SK-N-SH treated with all-trans-retinoic acid at 6 μM for 48 hours (cell line): ENCODE measurements at regions not wholly inside any gene's neighbourhood (a gene's known extent, or its start where the extent isn't known, plus 50 kb on each side); places are given as distances from the start of the nearest gene placed in this dataset.

Source experiments
- BACH2 ChIP-seq: fragments of 250-450 bp; sonication (Bioruptor Pico); IDR thresholded peaks from 2 replicates; pipeline ENCODE4 v1.9.0; 2021; ENCODE audit warnings: mild to moderate bottlenecking, borderline replicate concordance
- CSDC2 ChIP-seq: fragments of 250-450 bp; sonication (Bioruptor Pico); IDR thresholded peaks from 2 replicates; pipeline ENCODE4 v1.5.0; 2020; ENCODE audit warnings: mild to moderate bottlenecking, moderate library complexity
- RARB ChIP-seq: fragments of 250-450 bp; sonication (Bioruptor Pico); IDR thresholded peaks from 2 replicates; pipeline ENCODE4 v1.8.0; 2021; ENCODE audit warnings: mild to moderate bottlenecking, moderate library complexity
- SNAI2 ChIP-seq: fragments of 250-450 bp; sonication (Bioruptor Pico); IDR thresholded peaks from 2 replicates; pipeline ENCODE4 v1.5.0; 2020; ENCODE audit warnings: mild to moderate bottlenecking, moderate library complexity
- TCF4 ChIP-seq: fragments of 250-450 bp; sonication (Bioruptor Pico); IDR thresholded peaks from 2 replicates; pipeline ENCODE4 v1.8.0; 2021; ENCODE audit warnings: mild to moderate bottlenecking, moderate library complexity, borderline replicate concordance
- ZFP3 ChIP-seq: fragments of 250-450 bp; sonication (Bioruptor Pico); IDR thresholded peaks from 2 replicates; pipeline ENCODE4 v1.5.0; 2020; ENCODE audit warnings: mild to moderate bottlenecking, moderate library complexity
- ZFP30 ChIP-seq: fragments of 450-650 bp; formaldehyde crosslinking; IDR thresholded peaks from 2 replicates; pipeline ENCODE4 v1.5.0; 2022; ENCODE audit warnings: mild to moderate bottlenecking, moderate library complexity
- ZNF565 ChIP-seq: fragments of 450-650 bp; formaldehyde crosslinking; conservative IDR thresholded peaks from 2 replicates; pipeline ENCODE4 v1.5.0; 2020; ENCODE audit warnings: low read depth, mild to moderate bottlenecking, moderate library complexity
- ZNF8 ChIP-seq: fragments of 450-650 bp; formaldehyde crosslinking; IDR thresholded peaks from 2 replicates; pipeline ENCODE4 v1.5.0; 2020; ENCODE audit warnings: mild to moderate bottlenecking, moderate library complexity
- TF ChIP-seq, protein P1 (sequence below): fragments of 250-450 bp; sonication (Bioruptor Pico); IDR thresholded peaks from 2 replicates; pipeline ENCODE4 v1.8.0; 2020; ENCODE audit warnings: mild to moderate bottlenecking, moderate library complexity, borderline replicate concordance
- TF ChIP-seq, protein P2 (sequence below): fragments of 250-450 bp; sonication (Bioruptor Pico); IDR thresholded peaks from 2 replicates; pipeline ENCODE4 v1.5.0; 2020; ENCODE audit warnings: mild to moderate bottlenecking, moderate library complexity

DNA sequence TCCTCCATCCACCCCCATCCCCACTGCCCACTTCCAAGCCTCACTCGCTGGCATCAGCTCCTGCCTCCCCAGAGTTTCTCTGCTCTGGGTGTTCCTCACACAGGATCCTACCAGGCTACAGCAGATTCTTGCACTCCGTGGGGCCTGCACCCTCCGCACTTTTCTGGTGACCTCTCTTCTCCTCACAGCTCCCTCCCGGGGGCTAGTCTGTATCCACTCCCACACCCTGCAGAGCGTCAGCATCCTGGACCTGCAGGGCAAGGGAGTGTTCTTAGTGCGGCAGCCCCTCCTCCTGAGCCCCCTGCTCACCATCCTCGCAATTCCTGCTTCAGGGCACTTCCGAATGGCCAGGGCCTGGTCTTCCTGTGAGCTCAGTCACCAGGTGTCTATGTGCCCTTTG, 224.2 kb downstream of the DLL1 start:
- TF ChIP-seq ZFP3 (no peak), ZFP30 (no peak), ZNF8 (no peak), RARB (CRISPR knock-in tag) (no peak), CSDC2 (CRISPR knock-in tag) (no peak), BACH2 (CRISPR knock-in tag) (no peak), SNAI2 (CRISPR knock-in tag) (no peak), ZNF565 (CRISPR knock-in tag) (no peak), TCF4 (no peak)
- TF ChIP-seq, protein P1, sequence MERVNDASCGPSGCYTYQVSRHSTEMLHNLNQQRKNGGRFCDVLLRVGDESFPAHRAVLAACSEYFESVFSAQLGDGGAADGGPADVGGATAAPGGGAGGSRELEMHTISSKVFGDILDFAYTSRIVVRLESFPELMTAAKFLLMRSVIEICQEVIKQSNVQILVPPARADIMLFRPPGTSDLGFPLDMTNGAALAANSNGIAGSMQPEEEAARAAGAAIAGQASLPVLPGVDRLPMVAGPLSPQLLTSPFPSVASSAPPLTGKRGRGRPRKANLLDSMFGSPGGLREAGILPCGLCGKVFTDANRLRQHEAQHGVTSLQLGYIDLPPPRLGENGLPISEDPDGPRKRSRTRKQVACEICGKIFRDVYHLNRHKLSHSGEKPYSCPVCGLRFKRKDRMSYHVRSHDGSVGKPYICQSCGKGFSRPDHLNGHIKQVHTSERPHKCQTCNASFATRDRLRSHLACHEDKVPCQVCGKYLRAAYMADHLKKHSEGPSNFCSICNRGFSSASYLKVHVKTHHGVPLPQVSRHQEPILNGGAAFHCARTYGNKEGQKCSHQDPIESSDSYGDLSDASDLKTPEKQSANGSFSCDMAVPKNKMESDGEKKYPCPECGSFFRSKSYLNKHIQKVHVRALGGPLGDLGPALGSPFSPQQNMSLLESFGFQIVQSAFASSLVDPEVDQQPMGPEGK, result no peak
- TF ChIP-seq, protein P2, sequence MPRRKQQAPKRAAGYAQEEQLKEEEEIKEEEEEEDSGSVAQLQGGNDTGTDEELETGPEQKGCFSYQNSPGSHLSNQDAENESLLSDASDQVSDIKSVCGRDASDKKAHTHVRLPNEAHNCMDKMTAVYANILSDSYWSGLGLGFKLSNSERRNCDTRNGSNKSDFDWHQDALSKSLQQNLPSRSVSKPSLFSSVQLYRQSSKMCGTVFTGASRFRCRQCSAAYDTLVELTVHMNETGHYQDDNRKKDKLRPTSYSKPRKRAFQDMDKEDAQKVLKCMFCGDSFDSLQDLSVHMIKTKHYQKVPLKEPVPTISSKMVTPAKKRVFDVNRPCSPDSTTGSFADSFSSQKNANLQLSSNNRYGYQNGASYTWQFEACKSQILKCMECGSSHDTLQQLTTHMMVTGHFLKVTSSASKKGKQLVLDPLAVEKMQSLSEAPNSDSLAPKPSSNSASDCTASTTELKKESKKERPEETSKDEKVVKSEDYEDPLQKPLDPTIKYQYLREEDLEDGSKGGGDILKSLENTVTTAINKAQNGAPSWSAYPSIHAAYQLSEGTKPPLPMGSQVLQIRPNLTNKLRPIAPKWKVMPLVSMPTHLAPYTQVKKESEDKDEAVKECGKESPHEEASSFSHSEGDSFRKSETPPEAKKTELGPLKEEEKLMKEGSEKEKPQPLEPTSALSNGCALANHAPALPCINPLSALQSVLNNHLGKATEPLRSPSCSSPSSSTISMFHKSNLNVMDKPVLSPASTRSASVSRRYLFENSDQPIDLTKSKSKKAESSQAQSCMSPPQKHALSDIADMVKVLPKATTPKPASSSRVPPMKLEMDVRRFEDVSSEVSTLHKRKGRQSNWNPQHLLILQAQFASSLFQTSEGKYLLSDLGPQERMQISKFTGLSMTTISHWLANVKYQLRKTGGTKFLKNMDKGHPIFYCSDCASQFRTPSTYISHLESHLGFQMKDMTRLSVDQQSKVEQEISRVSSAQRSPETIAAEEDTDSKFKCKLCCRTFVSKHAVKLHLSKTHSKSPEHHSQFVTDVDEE (CRISPR knock-in tag), result no peak
